NB4 (cell line): ENCODE measurements at regions not wholly inside any gene's neighbourhood (a gene's known extent, or its start where the extent isn't known, plus 50 kb on each side); places are given as distances from the start of the nearest gene placed in this dataset.

Source experiments
- DNase-seq: peaks from one replicate; pipeline ENCODE4 v3.0.0; 2010; ENCODE audit warnings: low read depth
- H3K4me3 ChIP-seq: one replicate; pipeline ENCODE4 v1.5.1; 2011; ENCODE audit warnings: mild to moderate bottlenecking, low read depth, low read length, moderate library complexity
- MAX ChIP-seq: IDR thresholded peaks from 2 replicates; pipeline ENCODE4 v1.6.1; 2011; ENCODE audit warnings: low read depth, low read length
- MYC ChIP-seq: IDR thresholded peaks from 2 replicates; pipeline ENCODE4 v1.6.1; 2011; ENCODE audit warnings: low read depth, low read length
- POLR2A ChIP-seq: IDR thresholded peaks from 2 replicates; pipeline ENCODE4 v1.6.1; 2011; ENCODE audit warnings: mild to moderate bottlenecking; ENCODE audit not compliant: insufficient read length; ENCODE audit errors: extremely low read depth
- TF ChIP-seq, protein P1 (sequence below): IDR thresholded peaks from one replicate; pipeline ENCODE4 v1.5.1; 2012; ENCODE audit warnings: low read depth, low read length

DNA sequence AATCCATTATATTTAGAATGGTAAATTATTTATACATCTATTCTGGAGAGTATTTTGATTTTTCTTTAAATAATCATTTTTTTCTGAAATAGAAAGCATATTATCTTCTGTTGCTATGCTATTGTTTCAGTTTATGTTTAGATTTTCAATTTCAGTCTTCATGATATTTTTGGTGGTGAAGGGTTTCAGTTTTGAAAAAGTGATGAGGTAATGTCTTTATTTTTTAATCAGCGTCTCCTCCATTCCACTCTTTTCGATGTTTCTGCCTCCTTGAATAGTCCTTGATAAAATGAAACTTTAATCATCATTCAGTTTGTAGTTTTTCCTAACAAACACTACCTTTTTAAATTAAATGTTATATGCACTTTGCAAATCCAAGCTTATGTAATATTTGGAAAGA, 428.6 kb downstream of the PTPRC start:
- no peak overlapping the region for H3K4me3 ChIP-seq
- no peak for TF ChIP-seq POLR2A
- TF ChIP-seq MYC = no peak
- TF ChIP-seq MAX = no peak
- TF ChIP-seq, protein P1, sequence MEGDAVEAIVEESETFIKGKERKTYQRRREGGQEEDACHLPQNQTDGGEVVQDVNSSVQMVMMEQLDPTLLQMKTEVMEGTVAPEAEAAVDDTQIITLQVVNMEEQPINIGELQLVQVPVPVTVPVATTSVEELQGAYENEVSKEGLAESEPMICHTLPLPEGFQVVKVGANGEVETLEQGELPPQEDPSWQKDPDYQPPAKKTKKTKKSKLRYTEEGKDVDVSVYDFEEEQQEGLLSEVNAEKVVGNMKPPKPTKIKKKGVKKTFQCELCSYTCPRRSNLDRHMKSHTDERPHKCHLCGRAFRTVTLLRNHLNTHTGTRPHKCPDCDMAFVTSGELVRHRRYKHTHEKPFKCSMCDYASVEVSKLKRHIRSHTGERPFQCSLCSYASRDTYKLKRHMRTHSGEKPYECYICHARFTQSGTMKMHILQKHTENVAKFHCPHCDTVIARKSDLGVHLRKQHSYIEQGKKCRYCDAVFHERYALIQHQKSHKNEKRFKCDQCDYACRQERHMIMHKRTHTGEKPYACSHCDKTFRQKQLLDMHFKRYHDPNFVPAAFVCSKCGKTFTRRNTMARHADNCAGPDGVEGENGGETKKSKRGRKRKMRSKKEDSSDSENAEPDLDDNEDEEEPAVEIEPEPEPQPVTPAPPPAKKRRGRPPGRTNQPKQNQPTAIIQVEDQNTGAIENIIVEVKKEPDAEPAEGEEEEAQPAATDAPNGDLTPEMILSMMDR = no peak
- DNase-seq = no peak

DNA sequence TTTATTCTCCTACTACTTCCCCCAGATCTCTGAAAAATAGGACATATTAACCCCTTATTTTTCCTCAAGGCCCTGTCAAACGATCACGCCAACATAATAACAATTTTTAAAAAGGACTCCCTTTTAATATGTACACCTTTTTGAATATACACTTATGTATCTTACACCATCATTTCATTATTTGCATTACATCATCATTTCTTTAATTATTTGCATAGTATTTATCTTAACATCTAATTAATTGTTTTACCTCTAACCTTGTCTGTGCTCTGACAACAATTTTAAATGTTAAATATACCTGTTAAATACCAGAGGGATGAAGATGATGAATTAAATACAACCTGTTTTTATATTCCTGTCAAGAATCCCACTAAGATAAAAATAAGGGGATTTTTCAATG, 432.2 kb downstream of the PTPRC start:
- no peak for DNase-seq
- no peak for TF ChIP-seq POLR2A
- no peak for TF ChIP-seq MYC
- no peak for TF ChIP-seq MAX
- TF ChIP-seq, protein P1 = no peak
- H3K4me3 ChIP-seq = no peak overlapping the region

DNA sequence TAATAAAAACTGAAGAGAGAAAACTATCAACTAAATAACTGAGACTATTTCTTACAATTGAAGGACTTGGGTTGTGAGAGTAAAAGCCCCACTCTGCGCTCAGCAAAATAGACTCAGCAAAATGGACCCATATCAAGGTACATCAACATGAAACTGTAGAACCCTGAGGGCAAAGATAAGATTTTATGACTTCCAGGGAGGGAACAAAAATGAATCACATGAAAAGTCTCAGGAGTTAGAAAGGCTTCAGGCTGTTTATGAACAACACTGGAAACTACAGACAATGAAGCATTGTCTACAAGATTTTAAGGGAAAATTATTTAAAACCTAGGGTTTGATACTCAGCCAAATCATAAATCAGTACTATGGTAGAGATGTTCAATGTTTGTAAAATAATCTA, 434.3 kb downstream of the PTPRC start:
- no peak for DNase-seq
- TF ChIP-seq MYC (no peak), MAX (no peak), POLR2A (no peak)
- TF ChIP-seq, protein P1 = no peak

DNA sequence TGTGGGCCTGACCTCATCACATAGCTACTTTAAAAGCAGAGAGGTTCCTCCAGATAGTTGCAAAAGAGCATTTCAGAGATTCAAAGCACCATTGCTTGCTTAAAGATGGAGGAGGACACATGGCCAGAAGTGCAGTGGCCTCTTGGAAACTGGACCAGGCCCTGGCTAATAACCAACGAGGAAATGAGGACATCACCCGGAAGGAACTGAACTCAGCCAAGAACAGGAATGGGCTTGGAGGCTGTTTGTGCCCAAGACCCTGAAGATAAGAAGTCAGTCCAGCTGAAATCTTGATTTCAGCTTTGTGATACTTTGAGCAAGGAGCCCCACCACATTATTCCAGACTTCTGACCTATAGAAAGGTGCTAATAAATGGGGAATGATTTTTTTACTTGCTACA, 437.0 kb downstream of the PTPRC start:
- DNase-seq = no peak
- TF ChIP-seq, protein P1 = no peak
- no peak for TF ChIP-seq POLR2A
- TF ChIP-seq MYC = no peak
- TF ChIP-seq MAX = no peak
- H3K4me3 ChIP-seq = no peak overlapping the region

More for the DNA sequence above, 434.3 kb downstream of the PTPRC start:
- H3K4me3 ChIP-seq = no peak overlapping the region

DNA sequence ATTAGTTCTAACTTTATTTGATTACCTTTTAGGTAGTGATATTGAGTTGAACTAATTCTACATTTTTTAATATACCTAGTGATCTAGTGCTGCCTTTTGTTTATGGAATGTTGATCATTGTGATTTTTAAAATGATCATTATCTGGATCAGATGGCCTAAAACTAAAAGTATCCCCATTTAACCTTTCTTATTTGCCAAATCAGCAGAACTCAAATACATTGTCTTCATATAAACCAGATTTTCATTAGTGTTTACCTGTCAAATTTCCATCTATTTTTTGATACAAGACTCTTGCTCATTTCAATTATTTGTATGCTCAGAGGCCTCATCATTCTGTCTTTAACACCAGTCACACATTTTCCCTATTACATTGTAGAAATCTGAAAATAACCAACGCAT, 441.2 kb downstream of the PTPRC start:
- H3K4me3 ChIP-seq = no peak overlapping the region
- TF ChIP-seq, protein P1 = no peak
- DNase-seq = no peak

DNA sequence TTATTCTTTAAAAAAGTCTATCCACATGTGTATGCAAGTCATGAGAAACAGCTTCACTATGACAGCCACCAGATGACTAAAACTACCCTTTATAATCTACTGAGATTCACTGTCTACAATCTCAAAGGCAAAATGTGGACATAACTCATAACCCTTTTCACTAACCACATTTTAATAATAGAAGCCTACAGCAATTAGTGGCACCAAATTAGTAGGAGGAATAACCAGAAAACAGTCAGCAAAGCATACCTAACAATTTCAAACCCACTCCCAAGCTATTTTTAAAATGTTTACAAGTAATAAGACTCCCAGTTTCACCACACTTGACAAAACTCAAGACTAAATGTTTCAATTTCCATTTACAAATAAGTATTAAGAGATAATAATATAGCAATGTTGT, 442.9 kb downstream of the PTPRC start:
- TF ChIP-seq MYC (no peak), POLR2A (no peak), MAX (no peak)
- TF ChIP-seq, protein P1 = no peak

More for the DNA sequence above, 442.9 kb downstream of the PTPRC start:
- no peak overlapping the region for H3K4me3 ChIP-seq
- DNase-seq = no peak
